ENCODE measurements at regions not wholly inside any gene's neighbourhood (a gene's known extent, or its start where the extent isn't known, plus 50 kb on each side); places are given as distances from the start of the nearest gene placed in this dataset.
A peak's percentile ranks its signal among the peaks of the same experiment; 100 is the strongest.
"Not testable (repeated sequence)": the region's sequence is repeated elsewhere in the genome, so short reads cannot be mapped to it uniquely, and the experiment has no call there.

DNA sequence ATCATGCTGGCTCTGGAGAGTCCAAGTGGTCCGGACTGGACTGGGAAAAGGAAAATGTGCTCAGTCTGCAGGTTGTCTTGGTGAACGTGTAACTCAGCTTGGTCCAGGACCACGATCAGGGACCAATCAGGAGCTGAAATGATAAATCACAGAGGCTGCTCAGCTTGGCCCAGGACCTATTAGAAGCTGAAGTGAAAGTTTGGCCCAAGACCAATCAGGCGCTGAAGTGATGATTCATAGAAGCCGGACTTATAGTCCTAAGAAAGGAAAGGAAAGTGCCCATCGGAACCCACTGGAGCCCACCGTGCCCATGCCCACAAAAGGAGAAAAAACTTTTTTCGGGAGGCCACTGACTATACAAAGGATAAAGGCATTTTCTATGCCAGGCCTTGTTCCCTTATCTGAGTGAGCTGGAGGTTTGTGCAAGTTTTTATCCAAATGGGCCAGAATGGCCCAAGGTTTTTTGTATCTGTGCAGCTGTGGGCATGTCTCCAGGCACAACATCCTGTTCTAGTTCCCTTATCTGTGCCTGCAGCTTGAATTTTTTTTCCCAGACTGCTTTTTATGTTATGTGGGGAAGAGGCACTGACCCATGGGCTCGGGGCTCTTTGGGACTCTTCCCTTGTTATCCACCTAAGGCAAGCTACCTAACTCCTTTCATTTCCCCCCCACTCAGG is 194.4 kb downstream of the FAM133A start:
- in situ Hi-C loops (cut with HindIII; ENCODE audit: low pct_unique_long_range_greater_than_20kb, low sequenced_read_pairs) = no loop called here
- TF ChIP-seq JUND (IDR thresholded peaks at IDR 0.05; ENCODE audit: low read depth) = no peak
- no peak for DNase-seq (ENCODE audit: low read depth in 1 of 2, low spot score in 1 of 2)

DNA sequence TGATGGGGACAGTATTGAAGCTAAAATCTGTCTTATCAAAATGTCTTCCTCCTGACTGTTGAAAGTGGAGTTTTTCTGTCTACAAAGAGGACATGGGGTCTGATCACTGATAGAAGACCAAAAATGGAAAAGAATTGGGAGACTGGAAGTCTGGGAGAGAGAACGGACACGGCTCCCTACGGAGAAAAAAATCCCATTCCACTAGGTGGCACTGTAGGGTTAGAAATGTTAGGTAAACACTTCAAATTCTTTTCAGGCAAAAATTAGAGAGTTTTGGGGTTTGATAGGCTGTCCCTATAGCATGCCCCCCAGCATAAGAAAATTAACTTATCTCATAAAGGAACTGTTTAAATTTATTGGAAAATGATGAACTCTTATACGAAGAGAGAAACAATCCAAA is 200.5 kb downstream of the FAM133A start:
- DNase-seq (ENCODE audit: low read depth in 1 of 2, low spot score in 1 of 2) = peak in 1 of 2 experiments; percentile 30
- in situ Hi-C loops (cut with HindIII; ENCODE audit: low pct_unique_long_range_greater_than_20kb, low sequenced_read_pairs) = no loop called here
- no peak for TF ChIP-seq JUND (IDR thresholded peaks at IDR 0.05; ENCODE audit: low read depth)

DNA sequence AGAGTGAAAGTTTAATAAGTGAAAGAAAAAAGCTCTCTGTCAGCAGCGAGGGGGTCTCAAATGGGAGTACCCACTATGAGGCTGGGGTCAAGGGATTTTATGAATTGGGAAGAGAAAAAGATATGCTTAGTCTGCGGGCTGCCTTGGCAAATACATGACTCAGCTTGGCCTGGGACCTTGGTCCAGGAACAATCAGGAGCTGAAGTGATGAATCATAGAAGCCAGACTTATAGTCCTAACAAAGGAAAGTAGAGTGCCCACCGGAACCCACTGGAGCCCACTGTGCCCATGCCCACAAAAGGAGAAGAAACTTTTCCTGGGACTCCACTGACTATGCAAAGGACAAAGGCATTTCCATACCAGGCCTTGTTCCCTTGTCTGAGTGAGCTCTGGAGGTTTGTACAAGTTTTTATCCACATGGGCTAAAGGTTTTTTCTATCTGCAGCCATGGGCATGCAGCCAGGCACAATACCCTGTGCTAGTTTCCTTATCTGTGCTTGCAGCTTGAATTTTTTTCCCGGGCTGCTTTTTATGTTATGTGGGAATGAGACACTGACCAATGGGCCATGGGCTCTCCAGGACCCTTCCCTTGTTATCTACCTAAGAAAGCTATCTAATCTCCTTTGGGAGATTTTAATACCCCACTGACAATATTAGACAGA is 201.7 kb downstream of the FAM133A start:
- no peak for TF ChIP-seq JUND (IDR thresholded peaks at IDR 0.05; ENCODE audit: low read depth)
- no peak for DNase-seq (ENCODE audit: low read depth in 1 of 2, low spot score in 1 of 2)
- in situ Hi-C loops (cut with HindIII; ENCODE audit: low pct_unique_long_range_greater_than_20kb, low sequenced_read_pairs) = no loop called here

DNA sequence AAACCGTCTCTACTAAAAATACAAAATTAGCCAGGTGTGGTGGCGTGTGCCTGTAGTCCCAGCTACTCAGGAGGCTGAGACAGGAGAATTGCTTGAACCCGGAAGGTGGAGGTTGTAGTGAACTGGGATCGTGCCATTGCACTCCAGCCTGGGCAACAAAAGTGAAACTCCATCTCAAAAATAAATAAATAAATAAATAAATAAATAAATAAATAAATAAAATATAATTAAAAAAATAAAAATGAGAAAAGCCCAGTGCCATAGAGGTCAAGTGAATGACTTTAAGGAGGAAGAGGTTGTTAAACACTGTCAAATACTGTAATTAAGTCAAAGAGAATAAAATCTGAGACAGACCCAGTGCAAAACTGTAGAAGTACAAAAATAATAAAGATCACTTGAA is 247.0 kb downstream of the FAM133A start:
- in situ Hi-C loops (cut with HindIII; ENCODE audit: low pct_unique_long_range_greater_than_20kb, low sequenced_read_pairs); DNase-seq (ENCODE audit: low read depth in 1 of 2, low spot score in 1 of 2): not testable (repeated sequence)

DNA sequence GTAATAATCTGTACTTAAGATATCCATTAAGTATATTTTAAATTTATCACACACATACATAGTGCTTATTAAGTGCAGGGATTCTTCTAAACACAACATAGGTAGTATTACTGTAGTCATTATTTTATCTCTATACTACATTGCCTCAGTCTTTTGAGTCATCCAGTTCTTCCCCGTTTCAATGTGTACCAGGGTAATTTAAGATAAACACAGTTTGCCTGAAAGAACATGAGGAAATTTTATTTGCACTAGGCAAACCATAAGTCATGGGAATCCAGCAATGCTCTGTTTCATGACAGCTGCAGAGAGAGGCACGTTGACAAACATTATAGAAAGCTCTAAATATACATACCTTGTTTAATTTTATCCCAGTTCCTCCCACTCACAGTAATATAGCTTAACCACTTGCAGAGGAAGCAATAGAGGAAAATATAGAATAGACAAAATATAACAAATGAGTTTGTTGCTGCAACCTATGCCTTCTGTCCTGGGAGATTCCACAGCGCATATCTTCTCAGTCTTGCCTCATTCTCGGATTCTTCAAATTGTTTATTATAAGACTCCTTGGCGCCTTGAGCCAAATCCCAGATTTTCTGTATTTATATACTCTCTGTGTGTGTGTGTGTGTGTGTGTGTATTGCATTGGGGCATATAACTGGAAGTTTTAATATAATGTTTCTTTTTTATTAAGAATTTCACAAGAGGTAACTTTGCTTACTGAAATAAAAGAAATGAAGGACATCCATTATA is 258.6 kb downstream of the FAM133A start:
- TF ChIP-seq JUND (IDR thresholded peaks at IDR 0.05; ENCODE audit: low read depth) = no peak
- peak in 1 of 2 experiments; percentile 47 for DNase-seq (ENCODE audit: low read depth in 1 of 2, low spot score in 1 of 2)
- in situ Hi-C loops (cut with HindIII; ENCODE audit: low pct_unique_long_range_greater_than_20kb, low sequenced_read_pairs) = no loop called here

DNA sequence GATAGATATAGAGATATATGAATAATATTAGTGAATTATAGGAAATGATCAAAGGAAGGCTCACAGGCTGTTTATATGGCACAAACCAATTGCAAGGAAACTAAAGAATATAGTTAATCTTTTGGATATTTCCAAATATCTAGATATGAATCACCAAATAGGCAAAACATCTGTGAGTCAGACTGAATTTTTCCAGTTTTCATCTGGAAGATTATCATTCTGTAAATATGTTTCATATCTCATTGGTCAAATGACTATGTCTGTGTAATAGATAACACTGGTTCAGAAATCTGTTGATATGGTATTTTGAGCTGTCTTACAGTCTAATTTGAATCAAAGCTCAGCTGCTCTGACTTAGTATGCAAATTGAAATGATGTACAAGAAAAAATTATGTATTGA is 303.6 kb downstream of the FAM133A start:
- no peak for TF ChIP-seq JUND (IDR thresholded peaks at IDR 0.05; ENCODE audit: low read depth)
- DNase-seq (ENCODE audit: low read depth in 1 of 2, low spot score in 1 of 2) = no peak
- in situ Hi-C loops (cut with HindIII; ENCODE audit: low pct_unique_long_range_greater_than_20kb, low sequenced_read_pairs) = no loop called here

DNA sequence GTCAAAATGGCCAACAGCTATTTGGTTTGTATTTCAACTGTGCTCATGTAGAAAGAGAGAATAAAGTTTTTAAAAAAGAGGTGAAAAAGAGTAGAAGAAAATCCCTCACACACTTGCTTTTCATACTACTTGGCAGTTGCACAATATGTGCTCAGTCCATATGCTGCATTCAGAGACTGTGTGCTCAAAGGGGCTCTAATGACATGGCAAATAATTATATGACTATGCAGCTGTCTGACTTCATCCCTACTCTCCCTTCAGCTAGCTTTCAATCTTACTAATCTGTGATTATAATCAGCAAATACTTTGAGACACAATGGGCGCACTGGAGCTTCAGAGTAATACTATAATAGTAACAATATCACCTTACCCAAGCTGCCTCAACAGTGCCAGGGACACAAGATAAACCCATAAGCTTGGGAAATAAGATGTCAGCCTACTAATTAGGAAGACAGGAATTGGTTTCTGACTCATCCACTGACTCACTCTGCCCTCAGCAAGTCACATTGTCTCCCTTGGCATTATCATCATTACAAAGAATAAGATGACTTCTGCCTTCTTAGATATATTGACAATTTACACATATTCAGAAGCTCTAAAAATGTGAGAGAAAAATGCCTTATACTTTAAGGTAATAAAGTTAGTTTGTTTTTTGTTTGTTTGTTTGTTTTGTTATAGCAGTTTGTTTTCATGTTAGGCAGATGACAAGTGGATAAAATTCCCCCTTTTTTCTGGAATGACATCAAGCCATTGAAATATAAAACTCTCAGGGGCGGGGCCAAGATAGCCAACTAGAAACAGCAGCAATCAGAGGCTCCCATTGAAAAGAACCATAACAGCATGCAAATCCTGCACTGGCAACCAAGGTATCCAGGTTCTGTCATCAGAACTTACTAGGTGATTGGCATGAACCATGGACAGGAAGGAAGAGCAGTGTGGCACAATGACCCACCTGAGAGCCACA is 311.6 kb downstream of the FAM133A start:
- DNase-seq (ENCODE audit: low read depth in 1 of 2, low spot score in 1 of 2) = no peak
- TF ChIP-seq JUND (IDR thresholded peaks at IDR 0.05; ENCODE audit: low read depth) = no peak
- in situ Hi-C loops (cut with HindIII; ENCODE audit: low pct_unique_long_range_greater_than_20kb, low sequenced_read_pairs) = no loop called here

All from T47D (cell line).